ENCODE measurements at regions not wholly inside any gene's neighbourhood (a gene's known extent, or its start where the extent isn't known, plus 50 kb on each side); places are given as distances from the start of the nearest gene placed in this dataset.

- no peak for DNase-seq
- Histone ChIP-seq H3K27ac (no peak overlapping the region), H3K36me3 (no peaks in the 10 kb centered on the region), H3K9me3 (ENCODE audit: severe bottlenecking) (peaks cover 8% of the 10 kb centered on the region), H3K4me3 (ENCODE audit: low read depth, low read length) (no peak overlapping the region), H3K27me3 (ENCODE audit: insufficient read depth, low read depth, severe bottlenecking) (no peaks in the 10 kb centered on the region)
- TF ChIP-seq CTCF (IDR thresholded peaks at IDR 0.05; ENCODE audit: low read depth, low read length), result no peak
Observed at GRCh38 chr18:8975624-8976023, 126.9 kb upstream of the NDUFV2 start.

- TF ChIP-seq CTCF (IDR thresholded peaks at IDR 0.05; ENCODE audit: low read depth, low read length), result no peak
- Histone ChIP-seq H3K9me3 (ENCODE audit: severe bottlenecking) (peaks cover 8% of the 10 kb centered on the region), H3K27ac (no peak overlapping the region)
Observed at GRCh38 chr18:8976606-8977005, 125.9 kb upstream of the NDUFV2 start.

GRCh38 chr18:8977166-8977565, 125.3 kb upstream of the NDUFV2 start:
- DNase-seq, result no peak
- TF ChIP-seq CTCF (IDR thresholded peaks at IDR 0.05; ENCODE audit: low read depth, low read length), result no peak
- H3K4me3 ChIP-seq (ENCODE audit: low read depth, low read length), result no peak overlapping the region
- H3K9me3 ChIP-seq (ENCODE audit: severe bottlenecking), result peaks cover 8% of the 10 kb centered on the region
- no peak overlapping the region for H3K27ac ChIP-seq
- no peaks in the 10 kb centered on the region for H3K27me3 ChIP-seq (ENCODE audit: insufficient read depth, low read depth, severe bottlenecking)
- no peaks in the 10 kb centered on the region for H3K36me3 ChIP-seq

More at GRCh38 chr18:8976606-8977005, 125.9 kb upstream of the NDUFV2 start:
- no peak for DNase-seq
- no peak overlapping the region for H3K4me3 ChIP-seq (ENCODE audit: low read depth, low read length)
- no peaks in the 10 kb centered on the region for H3K36me3 ChIP-seq
- H3K27me3 ChIP-seq (ENCODE audit: insufficient read depth, low read depth, severe bottlenecking), result no peaks in the 10 kb centered on the region

- Histone ChIP-seq H3K4me3 (ENCODE audit: low read depth, low read length) (no peak overlapping the region), H3K27ac (no peak overlapping the region), H3K36me3 (no peaks in the 10 kb centered on the region), H3K27me3 (ENCODE audit: insufficient read depth, low read depth, severe bottlenecking) (no peaks in the 10 kb centered on the region), H3K9me3 (ENCODE audit: severe bottlenecking) (peaks cover 8% of the 10 kb centered on the region)
- TF ChIP-seq CTCF (IDR thresholded peaks at IDR 0.05; ENCODE audit: low read depth, low read length), result no peak
- no peak for DNase-seq
Observed at GRCh38 chr18:8977701-8978100, 124.8 kb upstream of the NDUFV2 start.

- no peaks in the 10 kb centered on the region for H3K36me3 ChIP-seq
- no peak for TF ChIP-seq CTCF (IDR thresholded peaks at IDR 0.05; ENCODE audit: low read depth, low read length)
- H3K4me3 ChIP-seq (ENCODE audit: low read depth, low read length), result no peak overlapping the region
- H3K27ac ChIP-seq, result no peak overlapping the region
- H3K9me3 ChIP-seq (ENCODE audit: severe bottlenecking), result peaks cover 8% of the 10 kb centered on the region
- H3K27me3 ChIP-seq (ENCODE audit: insufficient read depth, low read depth, severe bottlenecking), result no peaks in the 10 kb centered on the region
- no peak for DNase-seq
Observed at GRCh38 chr18:8978394-8978793, 124.1 kb upstream of the NDUFV2 start.

GRCh38 chr18:8979258-8979988, 123.1 kb upstream of the NDUFV2 start:
- Histone ChIP-seq H3K4me3 (ENCODE audit: low read depth, low read length) (no peak overlapping the region), H3K27me3 (ENCODE audit: insufficient read depth, low read depth, severe bottlenecking) (no peaks in the 10 kb centered on the region), H3K9me3 (ENCODE audit: severe bottlenecking) (no peaks in the 10 kb centered on the region), H3K36me3 (no peaks in the 10 kb centered on the region), H3K27ac (no peak overlapping the region)
- no peak for TF ChIP-seq CTCF (IDR thresholded peaks at IDR 0.05; ENCODE audit: low read depth, low read length)
- DNase-seq, result no peak
